ENCODE measurements at regions not wholly inside any gene's neighbourhood (a gene's known extent, or its start where the extent isn't known, plus 50 kb on each side); places are given as distances from the start of the nearest gene placed in this dataset.
A peak's percentile ranks its signal among the peaks of the same experiment; 100 is the strongest.

DNA sequence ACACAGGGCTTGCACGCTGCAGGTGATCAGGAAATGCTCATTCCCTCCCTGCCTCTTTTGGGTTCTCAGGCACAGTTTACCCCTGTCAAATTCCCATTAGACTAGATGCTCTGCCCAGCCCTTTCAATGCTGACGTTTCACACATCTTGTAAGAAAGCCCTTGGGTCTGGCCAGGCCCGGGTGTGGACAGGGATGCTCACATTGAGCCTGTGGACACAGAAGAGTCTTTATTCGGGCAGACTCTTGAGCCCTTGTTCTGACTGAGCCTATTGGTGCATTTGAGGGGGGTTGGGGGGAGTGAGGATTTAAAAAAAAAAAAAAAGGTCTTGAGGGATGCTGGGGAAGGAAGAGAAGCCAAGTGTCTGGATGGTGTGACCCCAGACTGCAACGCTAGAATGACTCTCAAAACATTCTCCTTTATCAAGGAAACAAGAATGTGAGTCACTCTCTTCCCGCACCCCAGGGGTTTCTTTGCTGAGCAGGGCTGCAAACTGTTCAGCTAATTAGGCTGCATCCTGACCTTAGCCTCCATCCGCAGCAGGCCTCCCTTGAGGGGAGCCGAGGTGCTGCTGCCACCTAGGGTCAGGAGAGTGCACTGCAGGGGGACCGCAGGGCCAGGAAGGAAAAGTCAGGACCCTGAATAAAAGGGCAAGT, 53.6 kb upstream of the TMEM72 start:
- Mint-ChIP-seq H3K36me3 (ENCODE audit: insufficient read depth) (peaks cover 1% of the 10 kb centered on the region), H3K9me3 (no peaks in the 10 kb centered on the region), H3K27ac (ENCODE audit: low read depth) (no peak overlapping the region), H3K4me3 (no peak overlapping the region), H3K27me3 (peaks cover 7% of the 10 kb centered on the region), H3K4me1 (no peaks in the 10 kb centered on the region)
- ATAC-seq (replicated peaks; ENCODE audit: extremely low read depth, poor library complexity, severe bottlenecking) (peak; percentile 68), DNase-seq (ENCODE audit: low spot score in 2 of 2) (no peak)

DNA sequence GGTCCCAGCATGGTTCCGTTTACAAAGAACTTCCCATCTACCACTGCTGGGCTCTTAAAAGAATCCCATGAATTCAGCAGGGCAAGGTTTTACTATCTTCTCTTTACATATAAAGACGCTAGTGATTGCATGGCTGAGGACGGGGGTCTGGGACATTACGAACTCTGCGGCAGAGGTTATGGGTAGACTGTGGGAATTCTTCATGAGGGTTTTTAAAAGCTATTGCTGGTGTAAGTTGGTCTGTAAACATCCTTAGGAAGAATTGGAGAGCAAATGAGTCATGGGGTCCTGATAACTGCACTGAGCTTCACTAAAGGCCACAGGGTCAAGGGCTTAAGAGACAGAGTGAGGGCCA, 53.1 kb upstream of the TMEM72 start:
- Mint-ChIP-seq H3K9me3 (no peaks in the 10 kb centered on the region), H3K36me3 (ENCODE audit: insufficient read depth) (peaks cover 1% of the 10 kb centered on the region), H3K27ac (ENCODE audit: low read depth) (no peak overlapping the region), H3K4me3 (no peak overlapping the region), H3K4me1 (no peaks in the 10 kb centered on the region), H3K27me3 (peaks cover 12% of the 10 kb centered on the region)
- ATAC-seq (replicated peaks; ENCODE audit: extremely low read depth, poor library complexity, severe bottlenecking) (no peak), DNase-seq (ENCODE audit: low spot score in 2 of 2) (no peak)

DNA sequence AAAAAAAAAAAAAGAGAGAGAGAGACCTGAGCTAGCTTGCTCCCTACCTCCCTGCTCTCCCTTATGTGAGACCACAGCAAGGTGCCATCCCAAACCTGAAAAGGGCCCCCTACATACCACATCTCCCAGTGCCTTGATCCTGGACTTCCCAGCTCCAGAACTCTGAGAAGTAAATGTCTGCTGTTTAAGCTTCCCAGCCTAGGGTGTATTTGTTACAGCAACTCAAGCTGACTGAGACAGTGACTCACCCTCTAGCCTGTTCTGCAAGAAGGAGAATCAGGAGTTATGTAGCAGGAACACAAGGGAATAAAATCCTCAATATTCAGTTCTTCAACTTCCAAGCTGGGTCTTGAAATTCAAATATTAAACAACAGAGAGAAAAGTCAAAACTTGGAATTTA, 52.1 kb upstream of the TMEM72 start:
- no peak overlapping the region for H3K27ac Mint-ChIP-seq (ENCODE audit: low read depth)
- peaks cover 22% of the 10 kb centered on the region for H3K27me3 Mint-ChIP-seq
- ATAC-seq (replicated peaks; ENCODE audit: extremely low read depth, poor library complexity, severe bottlenecking) (no peak), DNase-seq (ENCODE audit: low spot score in 2 of 2) (no peak)
- H3K9me3 Mint-ChIP-seq = no peaks in the 10 kb centered on the region
- no peak overlapping the region for H3K4me3 Mint-ChIP-seq
- peaks cover 5% of the 10 kb centered on the region for H3K4me1 Mint-ChIP-seq
- peaks cover 1% of the 10 kb centered on the region for H3K36me3 Mint-ChIP-seq (ENCODE audit: insufficient read depth)

DNA sequence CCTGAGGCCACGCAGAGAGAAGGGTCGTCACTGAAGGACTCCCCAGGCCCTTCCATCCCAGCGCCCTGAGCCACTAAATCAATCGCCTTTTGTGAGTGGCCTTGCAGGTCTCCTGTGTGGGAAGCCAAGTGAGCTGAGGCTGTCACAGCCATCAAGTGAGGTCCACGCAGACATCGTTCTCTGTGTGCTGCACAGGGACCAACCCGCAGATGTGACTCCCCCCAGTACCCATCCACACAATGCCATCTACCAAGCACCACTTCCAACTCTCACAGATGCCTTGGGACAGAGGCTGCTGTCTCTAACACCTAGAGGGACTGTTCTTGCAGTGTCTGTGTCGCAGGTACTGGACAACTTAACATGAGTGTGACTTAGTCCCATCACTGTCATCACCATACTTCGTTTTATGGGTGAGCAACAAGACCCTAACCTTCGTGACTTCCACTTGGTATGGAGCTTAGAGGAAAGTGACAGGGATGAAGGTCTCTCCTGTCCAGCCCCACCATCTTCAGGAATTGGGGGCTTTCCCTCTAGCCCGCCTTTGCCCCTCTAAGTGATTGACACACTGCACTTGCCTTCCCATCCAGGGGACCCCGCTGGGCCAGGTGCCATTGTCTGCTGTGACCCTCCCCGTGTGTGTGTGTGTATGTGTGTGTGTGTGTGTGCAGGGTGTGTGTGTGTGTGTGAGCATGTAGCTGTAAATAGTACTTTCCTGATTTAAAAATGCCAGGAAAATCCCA, 51.4 kb upstream of the TMEM72 start:
- DNase-seq (ENCODE audit: low spot score in 2 of 2) = no peak
- H3K27ac Mint-ChIP-seq (ENCODE audit: low read depth) = no peak overlapping the region
- H3K9me3 Mint-ChIP-seq = no peaks in the 10 kb centered on the region
- no peak overlapping the region for H3K4me3 Mint-ChIP-seq
- H3K4me1 Mint-ChIP-seq = peaks cover 12% of the 10 kb centered on the region
- H3K27me3 Mint-ChIP-seq = peaks cover 29% of the 10 kb centered on the region
- H3K36me3 Mint-ChIP-seq (ENCODE audit: insufficient read depth) = peaks cover 3% of the 10 kb centered on the region
- no peak for ATAC-seq (replicated peaks; ENCODE audit: extremely low read depth, poor library complexity, severe bottlenecking)

DNA sequence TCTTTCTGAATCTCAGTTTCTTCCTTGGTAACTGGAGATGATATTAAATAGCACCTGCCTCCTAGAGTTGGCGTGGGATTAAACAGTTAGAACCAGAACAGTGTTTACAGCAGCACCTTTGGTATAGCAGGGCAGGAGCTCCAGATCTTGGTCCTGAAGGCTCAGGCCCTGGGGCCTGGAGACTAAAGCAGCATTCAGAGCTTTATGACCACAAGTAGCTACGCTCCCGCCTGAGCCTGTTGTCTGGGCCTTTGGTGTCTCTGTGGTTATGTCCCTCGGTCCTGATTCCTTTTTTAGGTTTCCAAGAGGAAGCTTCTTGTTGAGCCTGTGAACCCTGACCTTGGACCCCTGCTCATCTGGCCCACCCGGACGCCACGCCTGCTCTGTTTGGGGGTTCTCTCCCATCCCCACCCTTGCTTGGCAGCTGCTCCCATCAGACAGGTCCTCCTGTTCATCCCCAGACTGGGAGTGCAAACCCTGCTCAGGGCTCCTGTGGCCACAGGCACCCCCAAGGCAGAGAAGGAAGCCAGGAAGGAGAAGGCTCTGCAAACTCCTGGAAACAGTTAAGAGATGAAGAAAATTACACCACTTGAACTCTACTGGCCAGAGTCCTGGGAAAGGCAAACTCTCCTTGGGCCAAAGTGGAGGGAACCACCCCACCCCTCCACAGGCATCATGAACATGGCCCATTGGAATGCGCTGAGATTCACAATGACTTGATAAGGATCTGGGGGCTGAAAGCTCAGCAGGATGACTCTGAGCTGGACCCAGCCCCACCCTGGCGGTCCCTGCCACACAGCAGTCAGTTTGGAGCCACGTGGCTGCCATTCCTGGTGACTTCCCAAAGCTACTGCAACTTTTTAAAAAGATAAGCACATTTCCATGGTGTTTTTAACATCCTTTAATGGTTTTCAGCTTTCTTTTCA, 50.1 kb upstream of the TMEM72 start:
- peaks cover 14% of the 10 kb centered on the region for H3K4me1 Mint-ChIP-seq
- no peaks in the 10 kb centered on the region for H3K9me3 Mint-ChIP-seq
- DNase-seq (ENCODE audit: low spot score in 2 of 2) (no peak), ATAC-seq (replicated peaks; ENCODE audit: extremely low read depth, poor library complexity, severe bottlenecking) (no peak)
- peaks cover 1% of the 10 kb centered on the region for H3K36me3 Mint-ChIP-seq (ENCODE audit: insufficient read depth)
- no peak overlapping the region for H3K4me3 Mint-ChIP-seq
- no peak overlapping the region for H3K27ac Mint-ChIP-seq (ENCODE audit: low read depth)
- H3K27me3 Mint-ChIP-seq = peaks cover 43% of the 10 kb centered on the region

All from central memory CD8-positive, alpha-beta T cell (primary cell).